ENCODE measurements at regions not wholly inside any gene's neighbourhood (a gene's known extent, or its start where the extent isn't known, plus 50 kb on each side); places are given as distances from the start of the nearest gene placed in this dataset.

DNA sequence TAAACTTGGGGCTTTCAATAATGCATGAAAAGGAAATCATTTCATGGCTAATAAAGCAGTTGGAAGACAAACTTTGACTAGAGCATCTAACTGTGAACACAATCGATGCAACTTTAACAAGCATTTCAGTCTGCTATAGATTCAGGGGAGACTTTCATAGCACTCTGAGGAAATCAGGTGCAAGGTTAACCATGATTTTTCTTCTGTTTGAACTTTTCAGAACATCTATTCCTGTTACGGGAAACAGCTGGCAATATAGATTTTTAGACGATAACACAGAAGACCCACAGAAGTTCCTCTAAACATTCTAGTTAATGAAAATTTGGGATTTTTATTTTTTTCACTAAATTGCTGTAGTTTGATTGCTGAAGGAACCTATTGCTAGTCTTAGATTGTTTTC is 177.3 kb downstream of the TRIM33 start:
- WGBS, 2 donors = 66 to 67% methylated on average over 3 of the region's 3 CpGs

DNA sequence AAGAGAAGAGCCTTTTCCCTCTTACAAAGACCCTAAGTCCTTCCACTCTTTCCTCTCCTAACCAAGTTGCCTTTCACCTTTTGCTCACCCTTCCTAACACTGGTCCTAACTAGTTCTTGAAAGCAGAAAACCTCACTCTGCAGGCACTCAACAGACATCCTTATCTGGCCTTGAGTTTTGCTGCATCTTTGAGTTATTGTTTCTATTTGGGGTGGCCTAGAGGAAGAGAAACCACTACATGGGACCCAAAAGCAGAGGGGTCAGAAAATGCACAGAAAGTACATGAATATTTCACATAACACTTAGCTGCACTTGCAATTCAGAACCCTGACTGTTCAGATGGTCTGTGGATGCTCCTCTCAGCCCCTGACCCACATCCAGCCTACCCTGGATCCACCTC is 178.3 kb upstream of the SYT6 start:
- Histone ChIP-seq H3K36me3 (no peaks in the 10 kb centered on the region), H3K4me1 (peaks cover 0 to 8% (median 0%) of the 10 kb centered on the region in 3 donors), H3K27ac (no peak overlapping the region), H3K4me3 (no peak overlapping the region), H3K9me3 (no peaks in the 10 kb centered on the region), H3K27me3 (peaks cover 0 to 43% (median 0%) of the 10 kb centered on the region in 4 donors)
- intact Hi-C loops (cut with DNase I) = no loop called here
- no peak for DNase-seq
- TF ChIP-seq POLR2A (IDR thresholded peaks at IDR 0.05) = no peak
- TF ChIP-seq, protein P1, sequence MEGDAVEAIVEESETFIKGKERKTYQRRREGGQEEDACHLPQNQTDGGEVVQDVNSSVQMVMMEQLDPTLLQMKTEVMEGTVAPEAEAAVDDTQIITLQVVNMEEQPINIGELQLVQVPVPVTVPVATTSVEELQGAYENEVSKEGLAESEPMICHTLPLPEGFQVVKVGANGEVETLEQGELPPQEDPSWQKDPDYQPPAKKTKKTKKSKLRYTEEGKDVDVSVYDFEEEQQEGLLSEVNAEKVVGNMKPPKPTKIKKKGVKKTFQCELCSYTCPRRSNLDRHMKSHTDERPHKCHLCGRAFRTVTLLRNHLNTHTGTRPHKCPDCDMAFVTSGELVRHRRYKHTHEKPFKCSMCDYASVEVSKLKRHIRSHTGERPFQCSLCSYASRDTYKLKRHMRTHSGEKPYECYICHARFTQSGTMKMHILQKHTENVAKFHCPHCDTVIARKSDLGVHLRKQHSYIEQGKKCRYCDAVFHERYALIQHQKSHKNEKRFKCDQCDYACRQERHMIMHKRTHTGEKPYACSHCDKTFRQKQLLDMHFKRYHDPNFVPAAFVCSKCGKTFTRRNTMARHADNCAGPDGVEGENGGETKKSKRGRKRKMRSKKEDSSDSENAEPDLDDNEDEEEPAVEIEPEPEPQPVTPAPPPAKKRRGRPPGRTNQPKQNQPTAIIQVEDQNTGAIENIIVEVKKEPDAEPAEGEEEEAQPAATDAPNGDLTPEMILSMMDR (IDR thresholded peaks at IDR 0.05) = no peak

More for the DNA sequence above, 177.3 kb downstream of the TRIM33 start:
- no peaks in the 10 kb centered on the region for H3K9me3 ChIP-seq
- DNase-seq = no peak
- no peak for TF ChIP-seq POLR2A (IDR thresholded peaks at IDR 0.05)
- TF ChIP-seq, protein P1 (IDR thresholded peaks at IDR 0.05) = no peak
- H3K4me3 ChIP-seq = no peak overlapping the region
- H3K36me3 ChIP-seq = no peaks in the 10 kb centered on the region
- H3K27me3 ChIP-seq = peaks cover 0 to 52% (median 0%) of the 10 kb centered on the region in 4 donors
- H3K27ac ChIP-seq = no peak overlapping the region
- peaks cover 0 to 8% (median 0%) of the 10 kb centered on the region in 3 donors for H3K4me1 ChIP-seq
- intact Hi-C loops (cut with DNase I) = no loop called here

DNA sequence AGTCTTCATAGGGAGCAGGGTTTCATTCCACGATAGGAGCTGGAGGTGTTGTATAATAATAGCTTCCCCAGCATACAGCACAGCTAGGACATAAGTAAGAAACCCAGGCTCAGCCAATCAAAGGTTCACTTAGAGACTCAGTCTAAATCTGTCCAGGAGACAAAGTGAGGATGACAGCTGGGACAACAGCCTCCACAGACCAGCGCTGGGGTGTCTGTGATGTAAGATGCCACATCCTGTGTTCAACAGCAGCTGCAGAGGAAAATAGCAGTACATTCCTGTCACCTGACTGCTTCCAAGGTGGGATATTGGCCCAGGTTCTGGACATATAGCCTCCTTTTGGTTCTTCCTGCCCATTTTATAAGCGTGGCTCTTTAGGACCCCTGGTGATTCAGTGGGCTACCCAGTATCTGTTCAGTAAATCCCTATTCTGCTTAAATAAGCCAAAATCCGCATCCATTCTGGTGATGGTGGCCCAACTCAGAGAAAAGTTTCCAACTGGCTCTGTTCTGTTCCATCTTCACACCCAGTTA is 176.8 kb upstream of the SYT6 start:
- TF ChIP-seq, protein P1 (IDR thresholded peaks at IDR 0.05) = no peak
- no peak for TF ChIP-seq POLR2A (IDR thresholded peaks at IDR 0.05)
- H3K4me1 ChIP-seq = no peaks in the 10 kb centered on the region
- no peaks in the 10 kb centered on the region for H3K36me3 ChIP-seq
- no peaks in the 10 kb centered on the region for H3K9me3 ChIP-seq
- no peak overlapping the region for H3K4me3 ChIP-seq
- no peak for DNase-seq
- WGBS, 2 donors = 73 to 86% methylated on average over 3 to 4 of the region's 4 CpGs
- intact Hi-C loops (cut with DNase I) = no loop called here
- no peak overlapping the region for H3K27ac ChIP-seq
- peaks cover 0 to 42% (median 0%) of the 10 kb centered on the region in 4 donors for H3K27me3 ChIP-seq

DNA sequence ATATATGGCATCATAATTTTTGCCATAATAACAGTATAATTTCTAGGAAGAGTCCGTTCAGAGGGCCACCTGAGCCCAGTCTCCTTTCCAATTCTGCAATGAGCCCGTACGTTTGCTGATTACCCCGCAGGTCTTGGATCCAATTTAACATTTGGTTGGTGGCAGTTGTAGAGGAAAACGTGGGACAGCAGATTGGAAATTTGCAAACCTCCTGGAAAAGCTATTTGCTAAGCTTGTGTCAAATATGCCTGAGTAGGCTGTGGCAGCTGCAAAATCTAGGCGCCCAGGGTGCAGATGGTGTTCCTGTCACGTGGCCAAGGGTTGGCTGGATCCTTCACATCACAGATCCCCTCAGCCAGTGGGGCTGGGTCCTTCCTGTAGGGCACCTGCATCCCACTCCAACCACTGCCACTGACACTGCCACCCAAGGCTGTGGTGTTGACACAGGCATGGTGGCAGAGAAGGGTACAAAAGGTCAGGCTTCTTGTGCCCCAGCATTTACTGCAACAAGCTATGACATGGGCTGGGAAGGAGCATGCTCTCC is 174.8 kb upstream of the SYT6 start:
- no peak overlapping the region for H3K4me3 ChIP-seq
- H3K9me3 ChIP-seq = no peaks in the 10 kb centered on the region
- DNase-seq = no peak
- intact Hi-C loops (cut with DNase I) = no loop called here
- H3K36me3 ChIP-seq = no peaks in the 10 kb centered on the region
- no peak overlapping the region for H3K27ac ChIP-seq
- TF ChIP-seq, protein P1 (IDR thresholded peaks at IDR 0.05) = no peak
- TF ChIP-seq POLR2A (IDR thresholded peaks at IDR 0.05) = no peak
- peaks cover 0 to 37% (median 0%) of the 10 kb centered on the region in 4 donors for H3K27me3 ChIP-seq
- WGBS, 2 donors = 70 to 79% methylated on average over 4 to 7 of the region's 7 CpGs
- H3K4me1 ChIP-seq = no peaks in the 10 kb centered on the region

DNA sequence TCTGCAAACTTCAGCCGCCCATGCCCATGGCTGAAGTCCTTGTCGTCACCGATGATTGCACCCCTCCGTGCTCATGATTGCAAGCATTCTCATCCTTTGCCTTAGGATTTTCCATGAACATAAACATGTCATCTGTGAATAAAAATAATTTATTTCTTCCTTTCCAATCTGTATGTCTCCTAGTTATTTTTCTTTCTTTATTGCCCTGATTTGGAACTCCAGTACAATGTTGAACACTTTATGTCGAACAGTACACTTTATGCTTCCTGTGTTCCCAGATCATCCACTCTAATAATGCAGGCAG is 170.9 kb upstream of the SYT6 start:
- Histone ChIP-seq H3K9me3 (no peaks in the 10 kb centered on the region), H3K4me1 (no peaks in the 10 kb centered on the region), H3K4me3 (no peak overlapping the region), H3K36me3 (no peaks in the 10 kb centered on the region), H3K27ac (no peak overlapping the region), H3K27me3 (peaks cover 0 to 14% (median 0%) of the 10 kb centered on the region in 4 donors)
- intact Hi-C loops (cut with DNase I) = no loop called here
- WGBS, 2 donors = 82 to 83% methylated on average over 5 of the region's 5 CpGs
- DNase-seq = no peak
- TF ChIP-seq, protein P1 (IDR thresholded peaks at IDR 0.05) = no peak
- no peak for TF ChIP-seq POLR2A (IDR thresholded peaks at IDR 0.05)

All from esophagus squamous epithelium (tissue), 5 donors.